Gastrocnemius medialis (tissue), 4 donors: ENCODE measurements at regions not wholly inside any gene's neighbourhood (a gene's known extent, or its start where the extent isn't known, plus 50 kb on each side); places are given as distances from the start of the nearest gene placed in this dataset.

Experiments
- CTCF ChIP-seq, 5 experiments: fragments of 450-650 bp in 3 of 5; fragments of 200-600 bp in 2 of 5; sonication (generic) in 2 of 5; IDR thresholded peaks in 4 of 5; conservative IDR thresholded peaks in 1 of 5; 1 replicate in 4 of 5; 2 replicates in 1 of 5; pipeline ENCODE4 v1.5.1; 2016 to 2019; ENCODE audit warnings: antibody characterized with exemption in 5 of 5, mild to moderate bottlenecking in 3 of 5, moderate library complexity in 3 of 5
- POLR2A ChIP-seq, 2 donors: fragments of 450-650 bp; IDR thresholded peaks; one replicate each; pipeline ENCODE4 v1.6.1; 2017; ENCODE audit warnings: antibody characterized with exemption in 2 of 2, mild to moderate bottlenecking in 2 of 2, moderate library complexity in 2 of 2

GRCh38 chrX:4382273-4382672 lies 668.8 kb upstream of the PRKX start:
- TF ChIP-seq CTCF (IDR thresholded peaks at IDR 0.05 in 4 of 5, conservative IDR thresholded peaks at IDR 0.05 in 1 of 5): no peak
- no peak for TF ChIP-seq POLR2A (IDR thresholded peaks at IDR 0.05)
